Upper lobe of left lung (tissue), 6 donors: ENCODE measurements at regions not wholly inside any gene's neighbourhood (a gene's known extent, or its start where the extent isn't known, plus 50 kb on each side); places are given as distances from the start of the nearest gene placed in this dataset.

Experiments
- ATAC-seq, 2 donors: fragments of 200-7000 bp; cut with Tn5 transposase; one replicate each; pipeline ENCODE4 v1.9.1; 2022; ENCODE audit warnings: mild to moderate bottlenecking in 2 of 2, moderate library complexity in 2 of 2; ENCODE audit not compliant: low FRiP score in 2 of 2
- DNase-seq, 2 donors: peaks; one replicate each; pipeline ENCODE4 v3.0.0-alpha.2; 2019 to 2020
- H3K27ac ChIP-seq, 4 donors: fragments of 200-600 bp; sonication (generic); one replicate each; pipeline ENCODE4 v1.5.1; 2016 to 2019
- H3K27me3 ChIP-seq, 4 donors: fragments of 200-600 bp; sonication (generic); one replicate each; pipeline ENCODE4 v1.5.1; 2017 to 2019
- H3K36me3 ChIP-seq, 4 donors: fragments of 200-600 bp; sonication (generic); one replicate each; pipeline ENCODE4 v1.5.1; 2016 to 2019
- H3K4me1 ChIP-seq, 4 donors: fragments of 200-600 bp; sonication (generic); one replicate each; pipeline ENCODE4 v1.5.1; 2018 to 2019
- H3K4me3 ChIP-seq, 4 donors: fragments of 200-600 bp; sonication (generic); one replicate each; pipeline ENCODE4 v1.5.1; 2017 to 2019; ENCODE audit warnings: mild to moderate bottlenecking in 2 of 4, moderate library complexity in 1 of 4
- H3K9me3 ChIP-seq, 4 donors: fragments of 200-600 bp; sonication (generic); one replicate each; pipeline ENCODE4 v1.5.1; 2018 to 2019
- CTCF ChIP-seq, 6 experiments: fragments of 450-650 bp in 4 of 6; fragments of 200-600 bp in 2 of 6; sonication (generic) in 2 of 6; IDR thresholded peaks; one replicate each; pipeline ENCODE4 v1.5.1; 2016 to 2019; ENCODE audit warnings: antibody characterized with exemption in 6 of 6
- EP300 ChIP-seq, 4 donors: sonication (generic); formaldehyde crosslinking; IDR thresholded peaks; one replicate each; pipeline ENCODE4 v1.5.1; 2017; ENCODE audit warnings: antibody characterized with exemption in 4 of 4, control low read depth in 2 of 4
- POLR2A ChIP-seq, 4 donors: fragments of 450-650 bp; IDR thresholded peaks; one replicate each; pipeline ENCODE4 v1.5.1; 2016 to 2017; ENCODE audit warnings: antibody characterized with exemption in 4 of 4, mild to moderate bottlenecking in 2 of 4
- POLR2AphosphoS5 ChIP-seq, 2 donors: sonication (generic); formaldehyde crosslinking; IDR thresholded peaks; one replicate each; pipeline ENCODE4 v1.5.1; 2017; ENCODE audit warnings: antibody characterized with exemption in 2 of 2
- WGBS, 2 donors: methylation state at CpG; one replicate each; pipeline ENCODE4 v1.1.5; 2017 to 2018; 5-methylcytosine and 5-hydroxymethylcytosine counted together
- donor health status: DM: no; HTN: no; CAD: no; lungs with moderate emphysema.
- donor health status: DM: no; HTN: yes; CAD: no; lungs with severe emphysema.

GRCh38 chr9:95635986-95636671, 119.4 kb upstream of the PTCH1 start:
- Histone ChIP-seq H3K36me3 (no peaks in the 10 kb centered on the region), H3K27ac (no peak overlapping the region), H3K4me1 (no peaks in the 10 kb centered on the region), H3K27me3 (no peaks in the 10 kb centered on the region), H3K9me3 (peaks cover 0 to 3% (median 0%) of the 10 kb centered on the region in 4 donors), H3K4me3 (no peak overlapping the region)
- 90 to 100% methylated on average over 3 to 4 of the region's 4 CpGs for WGBS, 2 donors
- no peak for DNase-seq
- TF ChIP-seq POLR2A (IDR thresholded peaks at IDR 0.05): no peak
- no peak for TF ChIP-seq EP300 (IDR thresholded peaks at IDR 0.05)
- TF ChIP-seq CTCF (IDR thresholded peaks at IDR 0.05): no peak
- TF ChIP-seq POLR2AphosphoS5 (IDR thresholded peaks at IDR 0.05): no peak
- peak in 1 of 2 donors; percentile 55 for ATAC-seq

GRCh38 chr9:95634536-95634935, 117.8 kb upstream of the PTCH1 start:
- Histone ChIP-seq H3K4me3 (no peak overlapping the region), H3K36me3 (no peaks in the 10 kb centered on the region), H3K4me1 (no peaks in the 10 kb centered on the region), H3K9me3 (peaks cover 0 to 3% (median 0%) of the 10 kb centered on the region in 4 donors), H3K27me3 (no peaks in the 10 kb centered on the region), H3K27ac (no peak overlapping the region)
- WGBS, 2 donors: 82 to 83% methylated on average over 6 of the region's 6 CpGs
- TF ChIP-seq POLR2A (IDR thresholded peaks at IDR 0.05) (no peak), POLR2AphosphoS5 (IDR thresholded peaks at IDR 0.05) (no peak), CTCF (IDR thresholded peaks at IDR 0.05) (no peak), EP300 (IDR thresholded peaks at IDR 0.05) (no peak)
- ATAC-seq (no peak), DNase-seq (no peak)

GRCh38 chr9:95634114-95634513, 117.3 kb upstream of the PTCH1 start:
- Histone ChIP-seq H3K27me3 (no peaks in the 10 kb centered on the region), H3K36me3 (no peaks in the 10 kb centered on the region), H3K27ac (no peak overlapping the region), H3K4me1 (no peaks in the 10 kb centered on the region), H3K4me3 (no peak overlapping the region), H3K9me3 (peaks cover 0 to 3% (median 0%) of the 10 kb centered on the region in 4 donors)
- ATAC-seq: no peak
- WGBS, 2 donors: 64 to 96% methylated on average over 4 of the region's 4 CpGs
- no peak for TF ChIP-seq CTCF (IDR thresholded peaks at IDR 0.05)
- no peak for TF ChIP-seq POLR2AphosphoS5 (IDR thresholded peaks at IDR 0.05)
- no peak for TF ChIP-seq POLR2A (IDR thresholded peaks at IDR 0.05)
- no peak for TF ChIP-seq EP300 (IDR thresholded peaks at IDR 0.05)
- DNase-seq: no peak

GRCh38 chr9:95629585-95629984, 112.8 kb upstream of the PTCH1 start:
- H3K9me3 ChIP-seq: no peaks in the 10 kb centered on the region
- H3K4me3 ChIP-seq: no peak overlapping the region
- ATAC-seq (no peak), DNase-seq (no peak)
- no peak overlapping the region for H3K27ac ChIP-seq
- H3K4me1 ChIP-seq: peaks cover 0 to 4% (median 2%) of the 10 kb centered on the region in 4 donors
- H3K27me3 ChIP-seq: no peaks in the 10 kb centered on the region
- no peak for TF ChIP-seq CTCF (IDR thresholded peaks at IDR 0.05)
- no peak for TF ChIP-seq POLR2A (IDR thresholded peaks at IDR 0.05)
- no peak for TF ChIP-seq EP300 (IDR thresholded peaks at IDR 0.05)
- no peak for TF ChIP-seq POLR2AphosphoS5 (IDR thresholded peaks at IDR 0.05)
- 83 to 89% methylated on average over 5 to 6 of the region's 6 CpGs for WGBS, 2 donors
- no peaks in the 10 kb centered on the region for H3K36me3 ChIP-seq

GRCh38 chr9:95627802-95628201, 111.0 kb upstream of the PTCH1 start:
- H3K27me3 ChIP-seq: no peaks in the 10 kb centered on the region
- no peak for ATAC-seq
- WGBS, 2 donors: 63 to 70% methylated on average over 7 to 8 of the region's 8 CpGs
- H3K36me3 ChIP-seq: no peaks in the 10 kb centered on the region
- peaks cover 0 to 4% (median 2%) of the 10 kb centered on the region in 4 donors for H3K4me1 ChIP-seq
- H3K4me3 ChIP-seq: no peak overlapping the region
- no peaks in the 10 kb centered on the region for H3K9me3 ChIP-seq
- no peak for DNase-seq
- TF ChIP-seq POLR2A (IDR thresholded peaks at IDR 0.05): no peak
- no peak for TF ChIP-seq EP300 (IDR thresholded peaks at IDR 0.05)
- no peak for TF ChIP-seq CTCF (IDR thresholded peaks at IDR 0.05)
- TF ChIP-seq POLR2AphosphoS5 (IDR thresholded peaks at IDR 0.05): no peak
- H3K27ac ChIP-seq: peak overlapping the region in 2 of 4 donors; percentile 62 to 67
